HepG2 (cell line): ENCODE measurements at regions not wholly inside any gene's neighbourhood (a gene's known extent, or its start where the extent isn't known, plus 50 kb on each side); places are given as distances from the start of the nearest gene placed in this dataset.

ENCODE experiments used
- ATAC-seq: fragments of 200-7000 bp; cut with Tn5 transposase; 3 replicates; pipeline ENCODE4 v1.9.1; 2020; ENCODE audit warnings: mild to moderate bottlenecking, moderate library complexity
- BruUV-seq: library from RNA; stranded (reverse); fragments of 400-500 nt; replicated peaks from 2 replicates; lab custom pipeline; 2021; lab: Mats Ljungman, UMichigan
- CTCF ChIA-PET: fragments of 300-600 bp; formaldehyde crosslinking; extraction: SDS; loops from one replicate; lab custom pipeline; 2021; ENCODE audit warnings: low total read pairs, inconsistent platforms, low intra/inter-chr PET ratio; lab: Yijun Ruan, JAX
- POLR2A ChIA-PET: fragments of 350-600 bp; sonication (Branson Sonifier 250); formaldehyde crosslinking; loops from one replicate; lab custom pipeline; 2020; ENCODE audit warnings: antibody characterized with exemption, inconsistent platforms; lab: Yijun Ruan, JAX
- DNase-seq: peaks from one replicate; pipeline ENCODE4 v3.0.0-alpha.2; 2015; ENCODE audit warnings: low spot score
- FAIRE-seq: peaks from 3 replicates; lab custom pipeline; 2011; peaks lifted over from hg19 to GRCh38; lab: Jason Lieb, UNC
- H2AFZ ChIP-seq: one replicate; pipeline ENCODE4 v1.6.1; 2011; ENCODE audit warnings: low read length, inconsistent platforms
- H3K27ac ChIP-seq: fragments of 300-600 bp; 3 replicates; pipeline ENCODE4 v1.8.0; 2011; ENCODE audit warnings: mixed run types, mild to moderate bottlenecking, mixed read lengths, low read length, inconsistent platforms; ENCODE audit not compliant: insufficient read depth; ENCODE audit errors: extremely low read length
- H3K27me3 ChIP-seq, 2 experiments: fragments of 200-600 bp in 1 of 2; 2 replicates in 1 of 2; 3 replicates in 1 of 2; pipeline versions ENCODE4 v1.6.0 to v1.8.0; 2011; ENCODE audit warnings: low read length in 2 of 2, mild to moderate bottlenecking in 2 of 2, moderate library complexity in 2 of 2, inconsistent platforms in 1 of 2; ENCODE audit not compliant: insufficient read depth in 2 of 2, control insufficient read depth in 1 of 2
- H3K36me3 ChIP-seq, 2 experiments: fragments of 200-600 bp in 1 of 2; replicated peaks in 1 of 2; 2 replicates in 1 of 2; 3 replicates in 1 of 2; pipeline versions ENCODE4 v1.5.1 to v1.8.0; 2011; ENCODE audit warnings: low read length in 2 of 2, inconsistent platforms in 1 of 2; ENCODE audit not compliant: insufficient read depth in 2 of 2, control insufficient read depth in 1 of 2
- H3K4me1 ChIP-seq: 2 replicates; pipeline ENCODE4 v1.5.1; 2012; ENCODE audit warnings: low read length, inconsistent platforms; ENCODE audit not compliant: insufficient read depth
- H3K4me2 ChIP-seq: 2 replicates; pipeline ENCODE4 v1.6.0; 2011; ENCODE audit warnings: low read depth, low read length, inconsistent platforms
- H3K4me3 ChIP-seq, 3 experiments: fragments of 200-600 bp in 1 of 3; sonication (generic), shearing (Covaris generic) in 1 of 3; replicated peaks in 1 of 3; 2 replicates each; pipeline ENCODE4 v1.5.1; 2011 to 2016; ENCODE audit warnings: low read length in 3 of 3, inconsistent platforms in 2 of 3, low read depth in 2 of 3, mild to moderate bottlenecking in 2 of 3, control low read depth in 1 of 3, mixed read lengths in 1 of 3; ENCODE audit not compliant: insufficient read depth in 1 of 3
- H3K79me2 ChIP-seq: one replicate; pipeline ENCODE4 v1.6.1; 2011; ENCODE audit warnings: low read length, inconsistent platforms; ENCODE audit not compliant: insufficient read depth
- H3K9ac ChIP-seq: 2 replicates; pipeline ENCODE4 v1.6.0; 2011; ENCODE audit warnings: mild to moderate bottlenecking, low read depth, low read length, inconsistent platforms; ENCODE audit not compliant: insufficient read depth
- H3K9me3 ChIP-seq: 2 replicates; pipeline ENCODE4 v1.5.1; 2012; ENCODE audit warnings: mild to moderate bottlenecking, low read length
- H4K20me1 ChIP-seq: 2 replicates; pipeline ENCODE4 v1.6.0; 2011; ENCODE audit warnings: inconsistent platforms, mild to moderate bottlenecking, low read length, moderate library complexity; ENCODE audit not compliant: insufficient read depth
- EZH2 ChIP-seq: conservative IDR thresholded peaks from 2 replicates; pipeline ENCODE4 v1.6.1; 2012; ENCODE audit warnings: mild to moderate bottlenecking, low read depth, low read length, moderate library complexity
- HMG20B ChIP-seq: conservative IDR thresholded peaks from 2 replicates; pipeline ENCODE4 v1.6.1; 2016; ENCODE audit warnings: missing genetic modification reagents, missing compliant biosample characterization
- KDM5B ChIP-seq: sonication (generic); formaldehyde crosslinking; IDR thresholded peaks from 2 replicates; pipeline ENCODE4 v1.4.0; 2020; ENCODE audit warnings: missing genetic modification reagents, mild to moderate bottlenecking, borderline replicate concordance
- MTF1 ChIP-seq: sonication (generic); formaldehyde crosslinking; IDR thresholded peaks from 2 replicates; pipeline ENCODE4 v1.5.0; 2020; ENCODE audit warnings: missing genetic modification reagents
- ZFP90 ChIP-seq: sonication (generic); formaldehyde crosslinking; IDR thresholded peaks from 2 replicates; pipeline ENCODE4 v1.8.0; 2022; ENCODE audit warnings: missing genetic modification reagents, mild to moderate bottlenecking, inconsistent platforms, borderline replicate concordance
- ZNF10 ChIP-seq: sonication (generic); formaldehyde crosslinking; IDR thresholded peaks from 2 replicates; pipeline ENCODE4 v1.4.0; 2020; ENCODE audit warnings: mild to moderate bottlenecking, low read depth, missing genetic modification reagents, borderline replicate concordance
- ZNF382 ChIP-seq: sonication (generic); formaldehyde crosslinking; IDR thresholded peaks from 2 replicates; pipeline ENCODE4 v1.5.0; 2020; ENCODE audit warnings: missing genetic modification reagents, mild to moderate bottlenecking, borderline replicate concordance
- WGBS: methylation state at CpG from one replicate; pipeline ENCODE4 v1.1.6; 2017; ENCODE audit warnings: low lambda C conversion rate; 5-methylcytosine and 5-hydroxymethylcytosine counted together
- in situ Hi-C: cut with HindIII; loops from 2 replicates; pipeline ENCODE4 v1.10.0; 2017; ENCODE audit warnings: low pct_unique_long_range_greater_than_20kb; ENCODE audit not compliant: extremely low pct_ligation_motif_present
- intact Hi-C: fragments of 100-400 bp; cut with micrococcal nuclease; formaldehyde crosslinking; loops from one replicate; pipeline ENCODE4 v1.10.0; 2022; ENCODE audit not compliant: unreplicated experiment
- TF ChIP-seq, protein P1 (sequence below): sonication (generic); formaldehyde crosslinking; IDR thresholded peaks from 2 replicates; pipeline ENCODE4 v1.8.1; 2022; ENCODE audit warnings: low read depth, mild to moderate bottlenecking, missing genetic modification reagents
- TF ChIP-seq, protein P2 (sequence below): sonication (generic); formaldehyde crosslinking; IDR thresholded peaks from 2 replicates; pipeline ENCODE4 v1.5.0; 2020; ENCODE audit warnings: missing genetic modification reagents

DNA sequence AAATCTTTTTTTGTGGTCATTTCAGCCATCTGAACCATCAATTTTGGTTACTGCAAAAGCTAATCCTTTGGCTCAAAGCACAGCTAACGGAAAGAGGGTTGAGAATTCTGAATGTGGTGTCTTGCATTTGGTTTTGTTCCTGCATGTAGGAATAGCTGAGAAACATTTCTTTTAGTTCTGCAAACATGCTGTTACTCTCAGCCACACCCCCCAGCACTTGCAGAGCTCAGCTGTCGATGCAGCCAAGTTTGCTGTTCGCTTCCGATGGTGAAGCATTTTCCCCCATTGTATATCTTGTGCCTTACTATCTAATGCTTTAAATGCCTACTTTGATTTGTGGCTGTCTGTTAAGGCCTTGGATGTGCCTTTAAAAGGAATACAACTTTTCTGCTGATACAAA is 294.9 kb upstream of the FANCL start:
- ATAC-seq (no peak), DNase-seq (no peak), FAIRE-seq (no peak)
- H3K4me2 ChIP-seq = no peak overlapping the region
- no peaks in the 10 kb centered on the region for H3K36me3 ChIP-seq
- H3K27me3 ChIP-seq = no peaks in the 10 kb centered on the region; a peak in 1 of 5 replicates
- no peak for TF ChIP-seq HMG20B (CRISPR knock-in tag)
- TF ChIP-seq EZH2 = no peak
- no peak for TF ChIP-seq ZNF382 (CRISPR knock-in tag)
- TF ChIP-seq, protein P1, sequence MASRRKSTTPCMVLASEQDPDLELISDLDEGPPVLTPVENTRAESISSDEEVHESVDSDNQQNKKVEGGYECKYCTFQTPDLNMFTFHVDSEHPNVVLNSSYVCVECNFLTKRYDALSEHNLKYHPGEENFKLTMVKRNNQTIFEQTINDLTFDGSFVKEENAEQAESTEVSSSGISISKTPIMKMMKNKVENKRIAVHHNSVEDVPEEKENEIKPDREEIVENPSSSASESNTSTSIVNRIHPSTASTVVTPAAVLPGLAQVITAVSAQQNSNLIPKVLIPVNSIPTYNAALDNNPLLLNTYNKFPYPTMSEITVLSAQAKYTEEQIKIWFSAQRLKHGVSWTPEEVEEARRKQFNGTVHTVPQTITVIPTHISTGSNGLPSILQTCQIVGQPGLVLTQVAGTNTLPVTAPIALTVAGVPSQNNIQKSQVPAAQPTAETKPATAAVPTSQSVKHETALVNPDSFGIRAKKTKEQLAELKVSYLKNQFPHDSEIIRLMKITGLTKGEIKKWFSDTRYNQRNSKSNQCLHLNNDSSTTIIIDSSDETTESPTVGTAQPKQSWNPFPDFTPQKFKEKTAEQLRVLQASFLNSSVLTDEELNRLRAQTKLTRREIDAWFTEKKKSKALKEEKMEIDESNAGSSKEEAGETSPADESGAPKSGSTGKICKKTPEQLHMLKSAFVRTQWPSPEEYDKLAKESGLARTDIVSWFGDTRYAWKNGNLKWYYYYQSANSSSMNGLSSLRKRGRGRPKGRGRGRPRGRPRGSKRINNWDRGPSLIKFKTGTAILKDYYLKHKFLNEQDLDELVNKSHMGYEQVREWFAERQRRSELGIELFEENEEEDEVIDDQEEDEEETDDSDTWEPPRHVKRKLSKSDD = no peak
- TF ChIP-seq ZFP90 = no peak
- TF ChIP-seq KDM5B (CRISPR knock-in tag) = no peak
- TF ChIP-seq MTF1 (CRISPR knock-in tag) = no peak
- TF ChIP-seq, protein P2, sequence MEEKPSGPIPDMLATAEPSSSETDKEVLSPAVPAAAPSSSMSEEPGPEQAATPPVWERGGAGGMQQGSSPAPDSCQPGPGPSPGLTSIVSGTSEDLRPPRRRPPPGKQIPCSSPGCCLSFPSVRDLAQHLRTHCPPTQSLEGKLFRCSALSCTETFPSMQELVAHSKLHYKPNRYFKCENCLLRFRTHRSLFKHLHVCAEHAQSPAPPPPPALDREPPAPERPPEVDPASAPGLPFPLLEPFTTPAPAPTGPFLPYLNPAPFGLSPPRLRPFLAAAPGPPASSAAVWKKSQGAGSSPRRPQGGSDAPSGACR (CRISPR knock-in tag) = no peak
- TF ChIP-seq ZNF10 (CRISPR knock-in tag) = no peak
- H3K4me1 ChIP-seq = no peaks in the 10 kb centered on the region
- no peak overlapping the region for H2AFZ ChIP-seq
- no peak overlapping the region for H3K4me3 ChIP-seq
- ChIA-PET POLR2A (no interaction called here), CTCF (no interaction called here)
- no peak overlapping the region for H3K27ac ChIP-seq
- no peaks in the 10 kb centered on the region for H3K79me2 ChIP-seq
- H4K20me1 ChIP-seq = no peaks in the 10 kb centered on the region
- in situ Hi-C loops (no loop called here), intact Hi-C loops (no loop called here)
- no peak overlapping the region for H3K9ac ChIP-seq
- WGBS = 59% methylated on average over 4 of the region's 4 CpGs
- no peaks in the 10 kb centered on the region for H3K9me3 ChIP-seq
- BruUV-seq = no TSS peak
